SU-DHL-6 (cell line): ENCODE measurements at regions not wholly inside any gene's neighbourhood (a gene's known extent, or its start where the extent isn't known, plus 50 kb on each side); places are given as distances from the start of the nearest gene placed in this dataset.

Experiments used
- EZH2phosphoT487 ChIP-seq: fragments of 200-600 bp; sonication (generic), shearing (Covaris generic); conservative IDR thresholded peaks from 2 replicates; pipeline ENCODE4 v1.6.1; 2018; ENCODE audit warnings: mild to moderate bottlenecking, antibody characterized with exemption, low read length, moderate library complexity, mixed read lengths
- TF ChIP-seq, protein P1 (sequence below): fragments of 200-600 bp; sonication (generic); IDR thresholded peaks from one replicate; pipeline ENCODE4 v1.5.1; 2017; ENCODE audit warnings: antibody characterized with exemption, mild to moderate bottlenecking, low read length, moderate library complexity; ENCODE audit not compliant: insufficient read depth, poor library complexity, severe bottlenecking

DNA sequence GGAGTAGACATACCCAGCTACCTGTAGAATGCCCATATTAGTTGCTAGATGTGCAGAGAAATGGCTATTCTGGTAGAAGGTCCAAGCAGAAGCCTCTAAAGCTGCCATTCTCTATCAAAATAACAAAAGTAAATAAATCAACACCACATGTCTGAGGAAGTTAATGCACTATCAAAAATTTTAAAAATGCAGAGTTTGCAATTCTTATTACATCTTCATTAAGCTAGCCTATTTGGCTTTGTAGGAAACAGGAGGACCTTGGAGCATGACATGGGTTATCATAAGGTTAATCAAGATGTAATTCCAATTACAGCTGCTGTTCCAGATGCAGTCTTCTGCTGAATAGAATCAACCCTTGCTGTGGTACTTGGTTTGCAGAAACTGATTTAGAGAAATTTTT is 188.4 kb downstream of the TBX18 start:
- TF ChIP-seq, protein P1, sequence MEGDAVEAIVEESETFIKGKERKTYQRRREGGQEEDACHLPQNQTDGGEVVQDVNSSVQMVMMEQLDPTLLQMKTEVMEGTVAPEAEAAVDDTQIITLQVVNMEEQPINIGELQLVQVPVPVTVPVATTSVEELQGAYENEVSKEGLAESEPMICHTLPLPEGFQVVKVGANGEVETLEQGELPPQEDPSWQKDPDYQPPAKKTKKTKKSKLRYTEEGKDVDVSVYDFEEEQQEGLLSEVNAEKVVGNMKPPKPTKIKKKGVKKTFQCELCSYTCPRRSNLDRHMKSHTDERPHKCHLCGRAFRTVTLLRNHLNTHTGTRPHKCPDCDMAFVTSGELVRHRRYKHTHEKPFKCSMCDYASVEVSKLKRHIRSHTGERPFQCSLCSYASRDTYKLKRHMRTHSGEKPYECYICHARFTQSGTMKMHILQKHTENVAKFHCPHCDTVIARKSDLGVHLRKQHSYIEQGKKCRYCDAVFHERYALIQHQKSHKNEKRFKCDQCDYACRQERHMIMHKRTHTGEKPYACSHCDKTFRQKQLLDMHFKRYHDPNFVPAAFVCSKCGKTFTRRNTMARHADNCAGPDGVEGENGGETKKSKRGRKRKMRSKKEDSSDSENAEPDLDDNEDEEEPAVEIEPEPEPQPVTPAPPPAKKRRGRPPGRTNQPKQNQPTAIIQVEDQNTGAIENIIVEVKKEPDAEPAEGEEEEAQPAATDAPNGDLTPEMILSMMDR, result no peak
- no peak for TF ChIP-seq EZH2phosphoT487
